SIG-M5 (cell line): ENCODE measurements at regions not wholly inside any gene's neighbourhood (a gene's known extent, or its start where the extent isn't known, plus 50 kb on each side); places are given as distances from the start of the nearest gene placed in this dataset.
"Not testable (repeated sequence)": the region's sequence is repeated elsewhere in the genome, so short reads cannot be mapped to it uniquely, and the experiment has no call there.

ENCODE experiments used
- DNase-seq: peaks from one replicate; lab custom pipeline; 2025; lab: John Stamatoyannopoulos, UW

GRCh38 chr2:31660812-31661335 lies 80.1 kb upstream of the SRD5A2 start:
- no peak for DNase-seq

- no peak for DNase-seq
These were observed 79.4 kb upstream of the SRD5A2 start for GRCh38 chr2:31660165-31660564.

GRCh38 chr2:31654241-31654640 lies 73.5 kb upstream of the SRD5A2 start:
- DNase-seq, result no peak

DNA sequence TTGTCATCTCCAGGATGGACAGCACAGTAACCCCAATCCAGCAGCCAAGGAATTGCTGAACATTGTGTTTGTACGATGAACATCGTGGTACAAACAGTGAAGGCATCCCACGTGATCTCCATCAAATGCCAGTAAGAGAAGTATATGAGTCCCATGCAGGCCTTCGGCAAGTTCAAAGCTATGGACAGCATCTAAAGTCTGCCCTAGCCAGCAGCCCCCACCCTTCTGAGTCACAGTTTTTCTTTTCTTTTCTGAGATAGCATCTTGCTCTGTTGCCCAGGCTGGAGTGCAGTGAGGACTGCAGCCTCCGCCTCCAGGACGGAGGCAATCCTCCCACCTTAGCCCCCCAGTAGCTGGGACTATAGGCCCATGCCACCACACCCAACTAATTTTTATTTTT lies 71.0 kb upstream of the SRD5A2 start:
- no peak for DNase-seq

- DNase-seq, result no peak
These were observed 70.5 kb upstream of the SRD5A2 start for GRCh38 chr2:31651267-31651666.

DNA sequence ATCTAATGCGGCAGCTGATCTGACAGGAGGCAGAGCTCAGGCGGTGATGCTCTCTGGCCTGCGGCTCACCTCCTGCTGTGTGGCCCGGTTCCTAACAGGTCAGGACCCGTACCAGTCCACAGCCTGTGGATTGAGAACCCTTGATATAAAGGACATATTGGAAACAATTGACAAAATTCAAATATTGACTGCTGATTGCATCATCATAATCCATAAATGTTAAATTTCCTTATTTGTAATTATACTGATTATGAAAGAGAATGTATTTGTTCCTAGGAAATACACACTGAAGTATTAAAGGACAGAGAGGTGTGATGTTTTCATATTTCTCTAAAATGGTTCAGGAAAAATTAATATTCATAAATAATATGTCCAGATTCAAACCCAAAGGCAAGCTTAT lies 63.8 kb upstream of the SRD5A2 start:
- DNase-seq, result no peak

DNA sequence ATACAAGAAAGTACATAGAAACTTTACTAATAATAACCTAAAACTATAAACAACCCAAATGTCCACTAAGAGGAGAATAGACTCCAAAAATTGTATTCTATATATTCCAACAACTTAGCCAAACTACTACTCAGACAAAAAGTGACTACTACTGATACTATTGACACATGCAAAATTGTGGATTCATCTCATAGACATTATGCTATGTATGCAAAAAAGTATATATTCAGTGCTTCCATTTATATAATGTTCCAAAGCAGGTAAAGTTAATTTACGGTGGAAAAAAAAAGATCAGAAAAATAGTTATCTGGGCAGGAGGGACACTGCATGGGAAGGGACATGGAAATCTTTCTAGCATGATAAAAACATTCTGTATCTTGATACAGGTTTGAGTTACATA lies 62.0 kb upstream of the SRD5A2 start:
- no peak for DNase-seq

DNA sequence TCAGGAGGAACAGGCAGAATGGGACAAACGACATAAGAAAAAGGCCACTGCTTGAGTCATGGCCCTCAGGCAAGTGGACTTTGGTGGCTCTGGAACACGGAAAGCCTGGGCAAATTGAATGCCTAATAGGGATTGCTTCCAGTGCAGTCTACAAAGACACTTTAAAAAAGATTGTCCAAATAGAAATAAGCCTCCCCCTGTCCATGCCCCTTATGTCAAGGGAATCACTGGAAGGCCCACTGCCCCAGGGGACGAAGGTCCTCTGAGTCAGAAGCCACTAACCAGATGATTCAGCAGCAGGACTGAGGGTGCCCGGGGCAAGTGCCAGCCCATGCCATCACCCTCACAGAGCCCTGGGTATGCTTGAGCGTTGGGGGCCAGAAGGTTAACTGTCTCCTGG lies 51.5 kb upstream of the SRD5A2 start:
- DNase-seq, result not testable (repeated sequence)
